ENCODE measurements at regions not wholly inside any gene's neighbourhood (a gene's known extent, or its start where the extent isn't known, plus 50 kb on each side); places are given as distances from the start of the nearest gene placed in this dataset.

GRCh38 chr14:41295734-41296133, 310.9 kb upstream of the LRFN5 start:
- no peak for DNase-seq (ENCODE audit: low read depth)
- no peaks in the 10 kb centered on the region for H3K36me3 ChIP-seq (ENCODE audit: control insufficient read depth, insufficient read depth, low read length)
- no peak overlapping the region for H3K4me3 ChIP-seq (ENCODE audit: low read depth, low read length)
- no peak for TF ChIP-seq CTCF (IDR thresholded peaks at IDR 0.05; ENCODE audit: insufficient read depth, low read depth, low read length)
- ChIA-PET POLR2A (no interaction called here), CTCF (no interaction called here)
- H3K27me3 ChIP-seq (ENCODE audit: control insufficient read depth, insufficient read depth, low read length), result no peaks in the 10 kb centered on the region

- TF ChIP-seq CTCF (IDR thresholded peaks at IDR 0.05; ENCODE audit: insufficient read depth, low read depth, low read length), result no peak
- ChIA-PET CTCF (no interaction called here), POLR2A (no interaction called here)
- no peaks in the 10 kb centered on the region for H3K36me3 ChIP-seq (ENCODE audit: control insufficient read depth, insufficient read depth, low read length)
- H3K27me3 ChIP-seq (ENCODE audit: control insufficient read depth, insufficient read depth, low read length), result no peaks in the 10 kb centered on the region
- no peak overlapping the region for H3K4me3 ChIP-seq (ENCODE audit: low read depth, low read length)
- no peak for DNase-seq (ENCODE audit: low read depth)
Measured at GRCh38 chr14:41289025-41289424, 317.7 kb upstream of the LRFN5 start.

GRCh38 chr14:41285186-41285748, 321.4 kb upstream of the LRFN5 start:
- DNase-seq (ENCODE audit: low read depth), result no peak
- CTCF ChIA-PET, result no interaction called here
- no peaks in the 10 kb centered on the region for H3K36me3 ChIP-seq (ENCODE audit: control insufficient read depth, insufficient read depth, low read length)
- no peak overlapping the region for H3K4me3 ChIP-seq (ENCODE audit: low read depth, low read length)
- H3K27me3 ChIP-seq (ENCODE audit: control insufficient read depth, insufficient read depth, low read length), result no peaks in the 10 kb centered on the region
- no peak for TF ChIP-seq CTCF (IDR thresholded peaks at IDR 0.05; ENCODE audit: insufficient read depth, low read depth, low read length)
- POLR2A ChIA-PET, result no interaction called here

- no peaks in the 10 kb centered on the region for H3K36me3 ChIP-seq (ENCODE audit: control insufficient read depth, insufficient read depth, low read length)
- no peak for TF ChIP-seq CTCF (IDR thresholded peaks at IDR 0.05; ENCODE audit: insufficient read depth, low read depth, low read length)
- ChIA-PET CTCF (no interaction called here), POLR2A (no interaction called here)
- no peaks in the 10 kb centered on the region for H3K27me3 ChIP-seq (ENCODE audit: control insufficient read depth, insufficient read depth, low read length)
- no peak for DNase-seq (ENCODE audit: low read depth)
- H3K4me3 ChIP-seq (ENCODE audit: low read depth, low read length), result no peak overlapping the region
Measured at GRCh38 chr14:41280745-41281144, 325.9 kb upstream of the LRFN5 start.

GRCh38 chr14:41277450-41277849, 329.2 kb upstream of the LRFN5 start:
- ChIA-PET CTCF (no interaction called here), POLR2A (no interaction called here)
- Histone ChIP-seq H3K4me3 (ENCODE audit: low read depth, low read length) (no peak overlapping the region), H3K36me3 (ENCODE audit: control insufficient read depth, insufficient read depth, low read length) (no peaks in the 10 kb centered on the region), H3K27me3 (ENCODE audit: control insufficient read depth, insufficient read depth, low read length) (no peaks in the 10 kb centered on the region)
- no peak for DNase-seq (ENCODE audit: low read depth)
- TF ChIP-seq CTCF (IDR thresholded peaks at IDR 0.05; ENCODE audit: insufficient read depth, low read depth, low read length), result no peak
